Mesenchymal stem cell (in vitro differentiated cells and primary cell): ENCODE measurements at regions not wholly inside any gene's neighbourhood (a gene's known extent, or its start where the extent isn't known, plus 50 kb on each side); places are given as distances from the start of the nearest gene placed in this dataset.
"Not testable (repeated sequence)": the region's sequence is repeated elsewhere in the genome, so short reads cannot be mapped to it uniquely, and the experiment has no call there.

Experiments used
- DNase-seq: peaks from one replicate; pipeline ENCODE4 v3.0.0-alpha.2; 2013
- H2AFZ ChIP-seq: one replicate; pipeline ENCODE4 v1.6.1; 2013; ENCODE audit warnings: low read depth, mild to moderate bottlenecking, control low read depth, inconsistent platforms, low read length, moderate library complexity
- H2AK5ac ChIP-seq: 2 replicates; pipeline ENCODE4 v1.6.1; 2013; ENCODE audit warnings: low read length, moderate library complexity, mild to moderate bottlenecking, inconsistent platforms; ENCODE audit not compliant: severe bottlenecking
- H2BK120ac ChIP-seq: one replicate; pipeline ENCODE4 v1.6.1; 2013; ENCODE audit warnings: low read depth, mild to moderate bottlenecking, inconsistent platforms, low read length, moderate library complexity
- H2BK12ac ChIP-seq, 2 experiments: one replicate each; pipeline ENCODE4 v1.6.1; 2013; ENCODE audit warnings: inconsistent platforms in 2 of 2, low read length in 2 of 2, mild to moderate bottlenecking in 2 of 2, moderate library complexity in 2 of 2, control low read depth in 1 of 2
- H2BK15ac ChIP-seq: one replicate; pipeline ENCODE4 v1.6.1; 2013; ENCODE audit warnings: mild to moderate bottlenecking, low read depth, inconsistent platforms; ENCODE audit not compliant: poor library complexity, severe bottlenecking
- H2BK5ac ChIP-seq: 2 replicates; pipeline ENCODE4 v1.6.1; 2013; ENCODE audit warnings: low read depth, mild to moderate bottlenecking, low read length, control low read depth, inconsistent platforms; ENCODE audit not compliant: poor library complexity, severe bottlenecking
- H3K14ac ChIP-seq, 2 experiments: one replicate each; pipeline ENCODE4 v1.6.1; 2013; ENCODE audit warnings: inconsistent platforms in 2 of 2, low read length in 2 of 2, control low read depth in 1 of 2, mild to moderate bottlenecking in 1 of 2, moderate library complexity in 1 of 2
- H3K18ac ChIP-seq, 2 experiments: one replicate each; pipeline ENCODE4 v1.6.1; 2013; ENCODE audit warnings: inconsistent platforms in 2 of 2, low read length in 2 of 2, control low read depth in 1 of 2, low read depth in 1 of 2, mild to moderate bottlenecking in 1 of 2
- H3K23ac ChIP-seq, 2 experiments: one replicate each; pipeline ENCODE4 v1.6.1; 2013; ENCODE audit warnings: inconsistent platforms in 2 of 2, low read length in 2 of 2, mild to moderate bottlenecking in 2 of 2, moderate library complexity in 2 of 2, control low read depth in 1 of 2
- H3K27ac ChIP-seq: 2 replicates; pipeline ENCODE4 v1.5.1; 2013; ENCODE audit warnings: mild to moderate bottlenecking, moderate library complexity, low read length, control low read depth, inconsistent platforms; ENCODE audit not compliant: poor library complexity, severe bottlenecking
- H3K27me3 ChIP-seq, 2 experiments: 2 replicates each; pipeline versions ENCODE4 v1.6.1 to v1.7.0; 2013; ENCODE audit warnings: low read length in 2 of 2, mild to moderate bottlenecking in 2 of 2, moderate library complexity in 2 of 2, control low read depth in 1 of 2, inconsistent platforms in 1 of 2; ENCODE audit not compliant: control insufficient read depth in 1 of 2, insufficient read depth in 1 of 2
- H3K36me3 ChIP-seq, 2 experiments: 2 replicates each; pipeline versions ENCODE4 v1.6.1 to v1.7.0; 2013; ENCODE audit warnings: low read length in 2 of 2, control low read depth in 1 of 2, inconsistent platforms in 1 of 2, low read depth in 1 of 2, mild to moderate bottlenecking in 1 of 2; ENCODE audit not compliant: insufficient read depth in 2 of 2, control insufficient read depth in 1 of 2
- H3K4ac ChIP-seq, 2 experiments: one replicate each; pipeline ENCODE4 v1.6.1; 2013; ENCODE audit warnings: inconsistent platforms in 2 of 2, low read length in 2 of 2, mild to moderate bottlenecking in 2 of 2, moderate library complexity in 2 of 2, control low read depth in 1 of 2, low read depth in 1 of 2
- H3K4me1 ChIP-seq: 2 replicates; pipeline ENCODE4 v1.6.1; 2013; ENCODE audit warnings: low read depth, low read length, control low read depth; ENCODE audit not compliant: control insufficient read depth, insufficient read depth
- H3K4me2 ChIP-seq: 2 replicates; pipeline ENCODE4 v1.6.1; 2013; ENCODE audit warnings: low read length, mild to moderate bottlenecking, inconsistent platforms; ENCODE audit not compliant: poor library complexity, severe bottlenecking
- H3K4me3 ChIP-seq, 2 experiments: 2 replicates each; pipeline versions ENCODE4 v1.5.1 to v1.7.0; 2013; ENCODE audit warnings: low read length in 2 of 2, mild to moderate bottlenecking in 2 of 2, control low read depth in 1 of 2, low read depth in 1 of 2; ENCODE audit not compliant: insufficient read depth in 1 of 2
- H3K79me1 ChIP-seq: replicated peaks from 2 replicates; pipeline ENCODE4 v1.6.1; 2013; ENCODE audit warnings: mild to moderate bottlenecking, control low read depth, low read length, inconsistent platforms; ENCODE audit not compliant: poor library complexity, severe bottlenecking
- H3K9ac ChIP-seq: 2 replicates; pipeline ENCODE4 v1.7.0; 2013; ENCODE audit warnings: mild to moderate bottlenecking, low read length, moderate library complexity
- H3K9me3 ChIP-seq: 2 replicates; pipeline ENCODE4 v1.7.0; 2013; ENCODE audit warnings: mild to moderate bottlenecking, low read length; ENCODE audit not compliant: control insufficient read depth
- H4K8ac ChIP-seq: one replicate; pipeline ENCODE4 v1.6.1; 2013; ENCODE audit warnings: inconsistent platforms, mild to moderate bottlenecking, low read length, moderate library complexity
- H4K91ac ChIP-seq: one replicate; pipeline ENCODE4 v1.6.1; 2013; ENCODE audit warnings: mild to moderate bottlenecking, low read length, inconsistent platforms
- WGBS: methylation state at CpG from one replicate; pipeline ENCODE4 v1.1.7; 2013; ENCODE audit warnings: mixed read lengths; 5-methylcytosine and 5-hydroxymethylcytosine counted together

DNA sequence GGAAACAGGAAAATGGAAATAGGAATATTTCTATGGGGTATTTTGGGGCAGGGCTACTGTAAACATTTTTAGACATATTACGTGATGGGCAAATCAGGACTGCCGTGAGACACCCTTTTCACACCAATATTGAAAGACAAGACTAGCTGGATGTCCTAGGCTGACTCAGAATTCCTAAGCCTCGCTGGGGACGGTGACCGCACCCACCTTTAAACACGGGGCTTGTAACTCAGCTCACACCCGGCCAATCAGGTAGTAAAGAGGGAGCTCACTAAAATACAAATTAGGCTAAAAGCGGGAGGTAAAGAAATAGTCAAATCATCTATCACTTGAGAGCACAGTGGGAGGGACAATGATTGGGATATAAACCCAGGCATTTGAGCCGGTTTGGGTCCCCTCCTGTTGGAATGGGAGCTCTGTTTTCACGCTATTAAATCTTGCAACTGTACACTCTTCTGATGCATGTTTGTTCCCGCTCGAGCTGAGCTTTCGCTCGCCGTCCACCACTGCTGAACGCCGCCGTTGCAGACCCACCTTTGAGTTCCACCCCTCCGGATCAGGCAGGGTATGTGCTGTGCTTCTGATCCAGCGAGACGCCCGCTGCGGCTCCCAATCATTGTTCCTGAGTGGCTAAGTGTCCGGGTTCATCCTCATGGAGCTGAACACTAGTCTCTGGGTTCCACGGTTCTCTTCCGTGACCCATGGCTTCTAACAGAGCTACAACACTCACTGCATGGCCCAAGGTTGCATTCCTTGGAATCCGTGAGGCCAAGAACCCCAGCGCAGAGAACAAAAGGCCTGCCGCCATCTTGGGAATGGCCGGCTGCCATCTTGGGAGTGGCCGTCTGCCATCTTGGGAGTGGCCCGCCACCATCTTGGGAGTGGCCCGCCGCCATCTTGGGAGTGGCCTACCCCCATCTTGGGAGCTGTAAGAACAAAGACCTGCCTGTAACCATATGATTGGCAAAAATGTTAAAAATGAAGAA, 152.6 kb downstream of the CRLF2 start:
- Histone ChIP-seq H3K27ac (no peak overlapping the region), H4K91ac (no peak overlapping the region), H2BK12ac (no peak overlapping the region), H3K4me2 (no peak overlapping the region), H3K9me3 (peaks cover 8% of the 10 kb centered on the region), H3K4me3 (no peak overlapping the region), H2AK5ac (no peak overlapping the region), H3K27me3 (no peaks in the 10 kb centered on the region), H4K8ac (no peak overlapping the region), H2BK120ac (no peak overlapping the region), H3K79me1 (no peaks in the 10 kb centered on the region), H2BK5ac (no peak overlapping the region), H3K36me3 (no peaks in the 10 kb centered on the region), H3K9ac (no peak overlapping the region), H3K18ac (no peak overlapping the region), H3K4ac (no peak overlapping the region), H3K14ac (no peak overlapping the region), H2AFZ (no peak overlapping the region), H3K23ac (no peak overlapping the region), H3K4me1 (no peaks in the 10 kb centered on the region), H2BK15ac (no peak overlapping the region)
- 84% methylated on average over 34 of the region's 34 CpGs for WGBS
- no peak for DNase-seq

DNA sequence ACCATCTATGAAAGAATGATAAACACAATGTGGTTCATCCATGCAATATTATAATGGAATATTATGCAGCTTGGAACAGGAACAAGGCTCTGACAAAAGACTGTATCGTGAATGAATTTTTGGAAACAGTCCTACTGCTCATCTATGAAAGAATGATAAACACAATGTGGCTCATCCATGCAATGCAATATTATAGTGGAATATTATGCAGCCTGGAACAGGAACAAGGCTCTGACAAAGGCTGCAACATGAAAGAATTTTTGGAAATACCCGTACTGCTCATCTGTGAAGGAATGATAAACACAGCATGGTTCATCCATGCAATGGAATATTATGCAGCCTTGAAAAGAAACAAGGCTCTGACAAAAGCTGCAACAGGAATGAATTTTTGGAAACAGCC, 158.8 kb downstream of the CRLF2 start:
- H3K27me3 ChIP-seq, H2BK12ac ChIP-seq, H3K4me3 ChIP-seq, DNase-seq, H3K36me3 ChIP-seq, H3K9ac ChIP-seq, H3K14ac ChIP-seq, H3K79me1 ChIP-seq, H3K18ac ChIP-seq, H4K8ac ChIP-seq, H3K4ac ChIP-seq, H2BK120ac ChIP-seq, H2AFZ ChIP-seq, H2BK5ac ChIP-seq, H3K27ac ChIP-seq, H3K4me2 ChIP-seq, H2BK15ac ChIP-seq, H3K4me1 ChIP-seq, H3K23ac ChIP-seq, H2AK5ac ChIP-seq, H4K91ac ChIP-seq: not testable (repeated sequence)
- peaks cover 22% of the 10 kb centered on the region for H3K9me3 ChIP-seq
- 44% methylated on average over 2 of the region's 2 CpGs for WGBS

DNA sequence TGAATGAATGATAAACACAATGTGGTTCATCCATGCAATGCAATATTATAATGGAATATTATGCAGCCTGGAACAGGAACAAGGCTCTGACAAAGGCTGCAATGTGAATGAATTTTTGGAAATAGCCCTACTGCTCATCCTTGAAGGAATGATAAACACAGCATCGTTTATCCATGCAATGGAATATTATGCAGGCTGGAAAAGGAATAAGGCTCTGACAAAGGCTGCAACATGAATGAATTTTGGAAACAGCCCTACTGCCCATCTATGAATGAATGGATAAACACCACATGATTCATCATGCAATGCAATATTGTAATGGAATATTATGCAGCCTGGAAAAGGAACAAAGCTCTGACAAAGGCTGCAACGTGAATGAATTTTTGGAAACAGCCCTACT, 159.4 kb downstream of the CRLF2 start:
- H3K4ac ChIP-seq: no peak overlapping the region
- H3K9me3 ChIP-seq: peaks cover 22% of the 10 kb centered on the region
- no peak overlapping the region for H2AK5ac ChIP-seq
- H3K9ac ChIP-seq: no peak overlapping the region
- no peak overlapping the region for H2BK12ac ChIP-seq
- H3K14ac ChIP-seq: no peak overlapping the region
- H3K79me1 ChIP-seq: no peaks in the 10 kb centered on the region
- H3K27ac ChIP-seq: no peak overlapping the region
- H3K4me3 ChIP-seq: no peak overlapping the region
- WGBS: 87% methylated on average over 1 of the region's 2 CpGs
- DNase-seq: no peak
- no peak overlapping the region for H2BK15ac ChIP-seq
- H2BK5ac ChIP-seq: no peak overlapping the region
- H3K18ac ChIP-seq: no peak overlapping the region
- H4K91ac ChIP-seq: no peak overlapping the region
- no peak overlapping the region for H3K23ac ChIP-seq
- H3K36me3 ChIP-seq: no peaks in the 10 kb centered on the region
- no peaks in the 10 kb centered on the region for H3K27me3 ChIP-seq
- H2BK120ac ChIP-seq: no peak overlapping the region
- no peak overlapping the region for H2AFZ ChIP-seq
- no peaks in the 10 kb centered on the region for H3K4me1 ChIP-seq
- H3K4me2 ChIP-seq: no peak overlapping the region
- H4K8ac ChIP-seq: no peak overlapping the region

DNA sequence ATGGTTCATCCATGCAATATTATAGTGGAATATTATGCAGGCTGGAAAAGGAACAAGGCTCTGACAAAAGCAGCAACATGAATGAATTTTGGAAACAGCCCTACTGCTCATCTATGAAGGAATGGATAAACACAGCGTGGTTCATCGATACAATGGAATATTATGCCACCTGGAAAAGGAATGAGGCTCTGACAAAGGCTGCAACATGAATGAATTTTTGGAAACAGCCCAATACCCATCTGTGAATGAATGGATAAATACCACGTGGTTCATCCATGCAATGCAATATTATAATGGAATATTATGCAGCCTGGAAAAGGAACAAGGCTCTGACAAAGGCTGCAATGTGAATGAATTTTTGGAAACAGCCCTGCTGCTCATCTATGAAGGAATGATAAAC, 160.4 kb downstream of the CRLF2 start:
- Histone ChIP-seq H3K23ac (no peak overlapping the region), H3K36me3 (no peaks in the 10 kb centered on the region), H3K14ac (no peak overlapping the region), H2AFZ (no peak overlapping the region), H2BK12ac (no peak overlapping the region), H4K8ac (no peak overlapping the region), H2BK5ac (no peak overlapping the region), H3K27ac (no peak overlapping the region), H3K4me3 (no peak overlapping the region), H3K9me3 (peaks cover 22% of the 10 kb centered on the region), H3K4me2 (no peak overlapping the region), H2BK120ac (no peak overlapping the region), H3K18ac (no peak overlapping the region), H3K4me1 (no peaks in the 10 kb centered on the region), H2AK5ac (no peak overlapping the region), H3K79me1 (no peaks in the 10 kb centered on the region), H3K4ac (no peak overlapping the region), H3K27me3 (no peaks in the 10 kb centered on the region), H2BK15ac (no peak overlapping the region), H3K9ac (no peak overlapping the region), H4K91ac (no peak overlapping the region)
- 80% methylated on average over 3 of the region's 3 CpGs for WGBS
- no peak for DNase-seq
